ENCODE measurements at regions not wholly inside any gene's neighbourhood (a gene's known extent, or its start where the extent isn't known, plus 50 kb on each side); places are given as distances from the start of the nearest gene placed in this dataset.

GRCh38 chr18:68525091-68525490 lies 189.8 kb downstream of the TMX3 start:
- no peak for DNase-seq (ENCODE audit: low spot score)

- no peak for DNase-seq (ENCODE audit: low spot score)
Measured at GRCh38 chr18:68520406-68521075, 194.4 kb downstream of the TMX3 start.

- DNase-seq (ENCODE audit: low spot score) = no peak
Measured at GRCh38 chr18:68519336-68519735, 195.6 kb downstream of the TMX3 start.

GRCh38 chr18:68509902-68510301 lies 205.0 kb downstream of the TMX3 start:
- DNase-seq (ENCODE audit: low spot score) = no peak

- no peak for DNase-seq (ENCODE audit: low spot score)
Measured at GRCh38 chr18:68507781-68508180, 207.1 kb downstream of the TMX3 start.

GRCh38 chr18:68505178-68505574 lies 209.7 kb downstream of the TMX3 start:
- no peak for DNase-seq (ENCODE audit: low spot score)

GRCh38 chr18:68504441-68505177 lies 210.3 kb downstream of the TMX3 start:
- no peak for DNase-seq (ENCODE audit: low spot score)

GRCh38 chr18:68500556-68500955 lies 214.4 kb downstream of the TMX3 start:
- DNase-seq (ENCODE audit: low spot score) = no peak

GRCh38 chr18:68499141-68499540 lies 215.8 kb downstream of the TMX3 start:
- no peak for DNase-seq (ENCODE audit: low spot score)

- DNase-seq (ENCODE audit: low spot score) = no peak
Measured at GRCh38 chr18:68498636-68499035, 216.3 kb downstream of the TMX3 start.

- DNase-seq (ENCODE audit: low spot score) = no peak
Measured at GRCh38 chr18:68498185-68498584, 216.7 kb downstream of the TMX3 start.

GRCh38 chr18:68494802-68495581 lies 219.9 kb downstream of the TMX3 start:
- no peak for DNase-seq (ENCODE audit: low spot score)

GRCh38 chr18:68489013-68489792 lies 225.7 kb downstream of the TMX3 start:
- no peak for DNase-seq (ENCODE audit: low spot score)

GRCh38 chr18:68484241-68484640 lies 230.7 kb downstream of the TMX3 start:
- DNase-seq (ENCODE audit: low spot score) = no peak

GRCh38 chr18:68482815-68483214 lies 232.1 kb downstream of the TMX3 start:
- DNase-seq (ENCODE audit: low spot score) = no peak

GRCh38 chr18:68480196-68480595 lies 234.7 kb downstream of the TMX3 start:
- DNase-seq (ENCODE audit: low spot score) = no peak

GRCh38 chr18:68478246-68478645 lies 236.7 kb downstream of the TMX3 start:
- no peak for DNase-seq (ENCODE audit: low spot score)

GRCh38 chr18:68475883-68476282 lies 239.0 kb downstream of the TMX3 start:
- no peak for DNase-seq (ENCODE audit: low spot score)

GRCh38 chr18:68472701-68473295 lies 242.1 kb downstream of the TMX3 start:
- DNase-seq (ENCODE audit: low spot score) = no peak

- DNase-seq (ENCODE audit: low spot score) = no peak
Measured at GRCh38 chr18:68469049-68469625, 245.8 kb downstream of the TMX3 start.

- DNase-seq (ENCODE audit: low spot score) = no peak
Measured at GRCh38 chr18:68467957-68468356, 247.0 kb downstream of the TMX3 start.

Measured in globus pallidus (tissue), 1 donor.